Testis (tissue), 2 donors: ENCODE measurements at regions not wholly inside any gene's neighbourhood (a gene's known extent, or its start where the extent isn't known, plus 50 kb on each side); places are given as distances from the start of the nearest gene placed in this dataset.
"Not testable (repeated sequence)": the region's sequence is repeated elsewhere in the genome, so short reads cannot be mapped to it uniquely, and the experiment has no call there.

Experiments used
- DNase-seq: peaks from one replicate; pipeline ENCODE4 v3.0.0-alpha.2; 2019
- H3K27ac ChIP-seq, 2 donors: fragments of 200-600 bp; sonication (generic); one replicate each; pipeline ENCODE4 v1.5.1; 2019
- H3K27me3 ChIP-seq: fragments of 200-600 bp; sonication (generic); one replicate; pipeline ENCODE4 v1.5.1; 2019
- H3K36me3 ChIP-seq: fragments of 200-600 bp; sonication (generic); one replicate; pipeline ENCODE4 v1.5.1; 2017; ENCODE audit warnings: low read depth; ENCODE audit errors: missing control alignments
- H3K4me1 ChIP-seq: fragments of 200-600 bp; sonication (generic); one replicate; pipeline ENCODE4 v1.5.1; 2019
- H3K4me3 ChIP-seq, 2 donors: fragments of 200-600 bp; sonication (generic); one replicate each; pipeline ENCODE4 v1.5.1; 2017 to 2019
- H3K9me3 ChIP-seq: fragments of 200-600 bp; sonication (generic); one replicate; pipeline ENCODE4 v1.5.1; 2017
- POLR2A ChIP-seq: fragments of 450-650 bp; IDR thresholded peaks from one replicate; pipeline ENCODE4 v1.6.1; 2017; ENCODE audit warnings: antibody characterized with exemption, mild to moderate bottlenecking, moderate library complexity
- WGBS, 2 donors: methylation state at CpG; one replicate each; pipeline ENCODE4 v1.1.5; 2018; 5-methylcytosine and 5-hydroxymethylcytosine counted together
- intact Hi-C: fragments of 100-400 bp; cut with DNase I; formaldehyde crosslinking; loops from one replicate; pipeline ENCODE4 v1.15.1; 2023; ENCODE audit warnings: low total_unique reads
- TF ChIP-seq, protein P1 (sequence below), 3 experiments: fragments of 450-650 bp in 2 of 3; fragments of 200-600 bp in 1 of 3; sonication (generic) in 1 of 3; IDR thresholded peaks; one replicate each; pipeline ENCODE4 v1.5.1; 2016 to 2019; ENCODE audit warnings: antibody characterized with exemption in 3 of 3, mild to moderate bottlenecking in 2 of 3, moderate library complexity in 1 of 3

DNA sequence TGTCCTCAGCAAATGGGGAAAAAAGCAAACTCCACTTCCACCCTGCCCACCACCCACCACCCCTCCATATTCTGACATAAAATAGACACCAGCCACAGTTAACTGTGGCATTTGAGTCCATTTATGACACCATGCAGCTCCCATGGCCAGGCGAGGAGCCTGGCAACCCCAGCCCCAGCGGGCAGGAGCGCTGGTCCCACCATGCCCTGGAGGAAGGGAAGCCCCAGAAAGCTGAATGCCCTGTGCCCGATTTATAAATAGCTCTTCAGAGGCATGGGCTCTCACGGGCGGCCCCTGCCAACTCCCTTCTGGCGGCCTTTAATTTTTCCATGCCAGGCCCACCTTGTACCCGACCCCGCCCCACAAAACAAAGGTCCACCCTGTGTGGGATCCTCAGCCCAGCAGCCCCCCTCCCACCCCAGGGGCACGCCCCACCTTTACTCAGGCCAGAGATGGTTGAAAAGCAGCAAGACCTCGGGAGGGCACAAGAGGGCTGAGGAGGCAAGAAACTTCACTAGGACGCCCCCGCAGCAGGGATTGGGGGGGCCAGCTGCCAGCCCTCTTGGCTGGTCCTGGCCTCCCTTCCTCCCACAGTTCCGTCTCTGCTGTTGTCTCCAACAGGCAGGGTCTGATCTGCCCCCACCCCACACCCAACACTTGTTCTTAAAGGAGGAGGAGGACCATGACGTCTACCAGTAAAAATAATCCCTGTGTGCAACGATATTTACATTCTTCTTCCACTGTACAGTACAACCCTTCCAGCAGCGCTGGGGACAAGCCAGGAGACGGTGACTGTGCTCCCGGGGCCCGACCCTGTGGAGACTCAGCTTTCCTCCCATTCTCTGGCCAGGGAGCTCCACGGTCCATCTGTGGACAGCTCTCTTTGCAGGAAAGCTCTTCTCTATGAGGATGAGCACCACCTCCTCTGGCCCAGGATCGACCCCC, 115.6 kb upstream of the CDYL start:
- Histone ChIP-seq H3K4me3 (no peak overlapping the region), H3K36me3 (no peaks in the 10 kb centered on the region), H3K27ac (no peak overlapping the region), H3K4me1 (no peaks in the 10 kb centered on the region), H3K9me3 (no peaks in the 10 kb centered on the region), H3K27me3 (no peaks in the 10 kb centered on the region)
- no peak for DNase-seq
- no peak for TF ChIP-seq POLR2A
- TF ChIP-seq, protein P1, sequence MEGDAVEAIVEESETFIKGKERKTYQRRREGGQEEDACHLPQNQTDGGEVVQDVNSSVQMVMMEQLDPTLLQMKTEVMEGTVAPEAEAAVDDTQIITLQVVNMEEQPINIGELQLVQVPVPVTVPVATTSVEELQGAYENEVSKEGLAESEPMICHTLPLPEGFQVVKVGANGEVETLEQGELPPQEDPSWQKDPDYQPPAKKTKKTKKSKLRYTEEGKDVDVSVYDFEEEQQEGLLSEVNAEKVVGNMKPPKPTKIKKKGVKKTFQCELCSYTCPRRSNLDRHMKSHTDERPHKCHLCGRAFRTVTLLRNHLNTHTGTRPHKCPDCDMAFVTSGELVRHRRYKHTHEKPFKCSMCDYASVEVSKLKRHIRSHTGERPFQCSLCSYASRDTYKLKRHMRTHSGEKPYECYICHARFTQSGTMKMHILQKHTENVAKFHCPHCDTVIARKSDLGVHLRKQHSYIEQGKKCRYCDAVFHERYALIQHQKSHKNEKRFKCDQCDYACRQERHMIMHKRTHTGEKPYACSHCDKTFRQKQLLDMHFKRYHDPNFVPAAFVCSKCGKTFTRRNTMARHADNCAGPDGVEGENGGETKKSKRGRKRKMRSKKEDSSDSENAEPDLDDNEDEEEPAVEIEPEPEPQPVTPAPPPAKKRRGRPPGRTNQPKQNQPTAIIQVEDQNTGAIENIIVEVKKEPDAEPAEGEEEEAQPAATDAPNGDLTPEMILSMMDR (IDR thresholded peaks at IDR 0.05): no peak
- 75 to 83% methylated on average over 18 to 22 of the region's 22 CpGs for WGBS, 2 donors
- intact Hi-C loops: no loop called here

DNA sequence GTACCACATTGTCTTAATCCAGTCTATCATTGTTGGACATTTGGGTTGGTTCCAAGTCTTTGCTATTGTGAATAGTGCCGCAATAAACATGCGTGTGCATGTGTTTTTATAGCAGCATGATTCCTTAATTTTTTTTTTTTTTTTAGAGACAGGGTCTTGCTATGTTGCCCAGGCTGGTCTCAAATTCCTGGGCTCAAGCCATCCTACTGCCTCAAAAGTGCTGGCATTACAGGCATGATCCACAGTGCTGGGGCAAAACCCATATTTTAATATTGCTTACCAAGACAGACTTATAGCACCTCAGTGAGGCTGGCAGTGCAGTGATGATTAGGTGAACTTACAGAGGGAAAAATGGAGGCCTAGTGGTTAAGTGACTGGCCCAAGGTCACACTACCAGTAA, 116.5 kb upstream of the CDYL start:
- H3K27me3 ChIP-seq, H3K9me3 ChIP-seq, H3K4me3 ChIP-seq, DNase-seq, intact Hi-C loops, H3K4me1 ChIP-seq, H3K27ac ChIP-seq, H3K36me3 ChIP-seq: not testable (repeated sequence)
- 94 to 100% methylated on average over 2 of the region's 2 CpGs for WGBS, 2 donors

DNA sequence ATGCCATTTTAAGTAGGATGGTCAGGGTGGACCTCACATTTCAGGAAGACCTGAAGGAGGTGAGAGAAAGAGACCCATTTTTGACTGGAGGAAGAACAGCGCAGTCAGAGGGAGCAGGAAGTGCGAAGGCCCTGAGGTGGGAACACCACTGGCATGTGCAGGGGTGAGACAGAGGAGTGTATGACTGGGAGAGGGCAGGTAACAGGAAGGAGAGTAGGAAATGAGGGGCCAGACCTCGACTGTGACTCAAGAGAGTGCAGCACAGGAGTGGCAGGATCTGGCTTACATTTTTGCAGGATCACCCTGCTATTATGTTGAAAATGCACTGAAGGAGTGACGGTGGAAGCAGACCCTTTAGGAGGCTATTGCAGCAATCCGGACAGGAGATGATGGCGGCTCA, 117.7 kb upstream of the CDYL start:
- Histone ChIP-seq H3K9me3 (no peaks in the 10 kb centered on the region), H3K36me3 (no peaks in the 10 kb centered on the region), H3K27ac (no peak overlapping the region), H3K4me3 (no peak overlapping the region), H3K27me3 (no peaks in the 10 kb centered on the region), H3K4me1 (no peaks in the 10 kb centered on the region)
- WGBS, 2 donors: 86 to 88% methylated on average over 6 of the region's 6 CpGs
- TF ChIP-seq POLR2A: no peak
- TF ChIP-seq, protein P1 (IDR thresholded peaks at IDR 0.05): no peak
- intact Hi-C loops: no loop called here
- no peak for DNase-seq

DNA sequence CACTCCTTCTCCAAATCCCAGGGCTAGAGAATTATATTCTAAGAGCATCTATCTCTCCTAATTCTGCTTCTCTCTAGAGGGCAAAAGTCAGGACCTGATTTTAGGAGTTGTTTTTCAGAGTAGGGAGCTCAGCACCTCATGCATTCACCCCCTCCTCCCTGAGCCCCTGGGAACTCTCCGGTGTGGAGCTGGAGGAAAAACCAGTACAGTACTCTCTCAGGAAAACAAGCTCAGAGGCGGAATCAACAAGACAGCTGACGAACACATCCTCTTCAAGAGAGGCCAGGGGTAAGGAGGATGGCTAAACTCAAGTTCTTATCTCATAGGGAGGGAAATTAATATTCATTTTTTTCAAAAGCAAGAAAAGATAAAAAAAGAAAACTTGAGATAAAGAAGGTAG, 120.1 kb upstream of the CDYL start:
- Histone ChIP-seq H3K27ac (no peak overlapping the region), H3K4me3 (no peak overlapping the region), H3K27me3 (no peaks in the 10 kb centered on the region), H3K4me1 (no peaks in the 10 kb centered on the region), H3K36me3 (no peaks in the 10 kb centered on the region), H3K9me3 (no peaks in the 10 kb centered on the region)
- TF ChIP-seq, protein P1 (IDR thresholded peaks at IDR 0.05): no peak
- no peak for TF ChIP-seq POLR2A
- DNase-seq: no peak
- WGBS, 2 donors: 67 to 75% methylated on average over 3 of the region's 3 CpGs
- intact Hi-C loops: no loop called here

DNA sequence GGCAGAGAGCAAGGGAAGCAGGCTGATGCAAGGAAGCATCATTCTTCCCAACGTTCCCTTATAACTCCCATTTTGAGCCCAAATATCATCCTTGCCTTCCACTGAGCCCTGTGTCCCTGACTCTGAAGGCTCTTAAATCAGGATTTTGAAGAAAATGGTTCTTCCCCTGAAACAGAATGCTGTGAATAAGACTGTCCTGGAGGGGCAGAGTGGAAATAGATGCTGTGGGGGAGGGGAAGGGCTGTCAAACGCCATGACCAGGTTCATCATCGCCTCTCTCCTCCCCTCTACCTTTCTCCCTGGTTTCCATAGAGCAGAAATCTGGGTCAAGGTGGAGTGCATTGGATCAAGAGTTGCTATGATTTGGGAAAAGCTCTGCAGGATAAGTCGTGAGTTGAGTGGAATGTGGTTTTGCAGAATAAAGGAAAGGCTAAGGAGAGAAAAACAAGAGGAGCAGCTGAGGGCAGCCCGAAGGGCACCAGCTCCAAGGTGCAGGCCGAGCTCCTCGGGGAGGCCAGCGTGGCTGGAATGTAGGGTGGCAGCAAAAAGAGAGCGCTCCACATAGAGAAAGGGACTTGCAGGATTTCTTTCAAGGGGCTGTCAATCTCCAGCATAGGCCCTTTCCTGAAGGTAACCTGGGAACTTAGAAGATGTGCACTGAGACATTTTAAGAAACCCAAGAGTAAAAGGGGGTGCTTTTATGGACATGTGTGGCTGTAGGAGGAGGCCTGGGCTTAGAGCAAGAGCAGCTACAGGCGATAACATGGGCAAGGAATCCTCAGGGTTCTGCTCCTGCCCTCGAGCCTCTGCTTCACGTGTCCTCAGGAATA, 120.8 kb upstream of the CDYL start:
- DNase-seq: no peak
- no peaks in the 10 kb centered on the region for H3K9me3 ChIP-seq
- WGBS, 2 donors: 65 to 72% methylated on average over 12 of the region's 12 CpGs
- H3K4me3 ChIP-seq: no peak overlapping the region
- no peaks in the 10 kb centered on the region for H3K36me3 ChIP-seq
- no peaks in the 10 kb centered on the region for H3K27me3 ChIP-seq
- H3K4me1 ChIP-seq: no peaks in the 10 kb centered on the region
- H3K27ac ChIP-seq: no peak overlapping the region
- intact Hi-C loops: no loop called here
- TF ChIP-seq, protein P1 (IDR thresholded peaks at IDR 0.05): no peak
- no peak for TF ChIP-seq POLR2A
